ENCODE measurements at regions not wholly inside any gene's neighbourhood (a gene's known extent, or its start where the extent isn't known, plus 50 kb on each side); places are given as distances from the start of the nearest gene placed in this dataset.

- TF ChIP-seq CTCF (IDR thresholded peaks at IDR 0.05; ENCODE audit: control extremely low read depth in 1 of 3, insufficient read depth in 1 of 3, low read depth in 1 of 3, low read length in 3 of 3), result no peak
- TF ChIP-seq, protein P1, sequence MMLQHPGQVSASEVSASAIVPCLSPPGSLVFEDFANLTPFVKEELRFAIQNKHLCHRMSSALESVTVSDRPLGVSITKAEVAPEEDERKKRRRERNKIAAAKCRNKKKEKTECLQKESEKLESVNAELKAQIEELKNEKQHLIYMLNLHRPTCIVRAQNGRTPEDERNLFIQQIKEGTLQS (IDR thresholded peaks at IDR 0.05; ENCODE audit: insufficient read depth, low read depth, low read length), result no peak
- no peak for TF ChIP-seq EP300 (IDR thresholded peaks at IDR 0.05; ENCODE audit: borderline replicate concordance in 1 of 2, low read depth in 2 of 2, low read length in 2 of 2)
- TF ChIP-seq EZH2 (IDR thresholded peaks at IDR 0.05; ENCODE audit: low read depth, low read length, severe bottlenecking), result no peak
- no peak for TF ChIP-seq POLR2A (IDR thresholded peaks at IDR 0.05; ENCODE audit: control extremely low read depth in 1 of 2, low read depth in 2 of 2, low read length in 2 of 2)
- no peak for TF ChIP-seq POU5F1 (IDR thresholded peaks at IDR 0.05; ENCODE audit: low read depth, low read length)
- TF ChIP-seq NRF1 (IDR thresholded peaks at IDR 0.05; ENCODE audit: low read depth, low read length), result no peak
- TF ChIP-seq SIN3A (conservative IDR thresholded peaks at IDR 0.05 in 1 of 2, IDR thresholded peaks at IDR 0.05 in 1 of 2; ENCODE audit: low read depth in 1 of 2, low read length in 2 of 2), result no peak
- TF ChIP-seq SP1 (IDR thresholded peaks at IDR 0.05; ENCODE audit: low read depth, low read length), result no peak
- TF ChIP-seq CHD7 (IDR thresholded peaks at IDR 0.05; ENCODE audit: insufficient replicate concordance, low read length), result no peak
- no peak for TF ChIP-seq JUN (IDR thresholded peaks at IDR 0.05; ENCODE audit: low read depth, low read length)
- TF ChIP-seq PHF8 (conservative IDR thresholded peaks at IDR 0.05; ENCODE audit: low read depth, low read length), result no peak
- TF ChIP-seq SP2 (IDR thresholded peaks at IDR 0.05; ENCODE audit: low read length), result no peak
- no peak for TF ChIP-seq NANOG (IDR thresholded peaks at IDR 0.05; ENCODE audit: insufficient read depth, low read depth, low read length, poor library complexity, severe bottlenecking)
Measured at GRCh38 chr12:107525719-107526554, 159.7 kb upstream of the PWP1 start.

All from H1 (cell line).